ENCODE measurements at regions not wholly inside any gene's neighbourhood (a gene's known extent, or its start where the extent isn't known, plus 50 kb on each side); places are given as distances from the start of the nearest gene placed in this dataset.

- no peak for TF ChIP-seq CTCF (IDR thresholded peaks at IDR 0.05)
- TF ChIP-seq REST (IDR thresholded peaks at IDR 0.05; ENCODE audit: low read depth, low read length): no peak
- TF ChIP-seq EZH2phosphoT487 (IDR thresholded peaks at IDR 0.05; ENCODE audit: borderline replicate concordance, low read depth): no peak
- TF ChIP-seq POLR2AphosphoS5 (IDR thresholded peaks at IDR 0.05; ENCODE audit: low read depth, low read length): no peak
These were observed 143.2 kb upstream of the SERTAD2 start for GRCh38 chr2:64796926-64797325.
